NCI-H1436 treated with DMSO at 0.1 percent for 48 hours (cell line): ENCODE measurements at regions not wholly inside any gene's neighbourhood (a gene's known extent, or its start where the extent isn't known, plus 50 kb on each side); places are given as distances from the start of the nearest gene placed in this dataset.

Experiments used
- DNase-seq: peaks from one replicate; lab custom pipeline; 2025; lab: John Stamatoyannopoulos, UW

DNA sequence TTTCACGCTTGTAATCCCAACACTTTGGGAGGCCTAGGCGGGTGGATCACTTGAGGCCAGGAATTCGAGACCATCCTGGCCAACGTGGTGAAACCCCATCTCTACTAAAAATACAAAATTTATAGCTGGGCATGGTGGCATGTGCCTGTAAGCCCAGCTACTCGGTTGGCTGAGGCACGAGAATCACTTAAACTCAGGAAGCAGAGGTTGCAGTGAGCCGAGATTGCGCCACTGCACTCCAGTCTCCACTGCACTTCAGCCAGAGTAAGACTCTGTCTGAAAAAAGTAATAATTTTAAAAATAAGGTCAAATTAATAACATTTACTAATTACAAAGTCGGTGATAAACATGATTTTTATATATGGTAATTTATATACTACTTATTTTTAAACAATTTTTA lies 155.9 kb downstream of the AXIN2 start:
- DNase-seq: no peak

DNA sequence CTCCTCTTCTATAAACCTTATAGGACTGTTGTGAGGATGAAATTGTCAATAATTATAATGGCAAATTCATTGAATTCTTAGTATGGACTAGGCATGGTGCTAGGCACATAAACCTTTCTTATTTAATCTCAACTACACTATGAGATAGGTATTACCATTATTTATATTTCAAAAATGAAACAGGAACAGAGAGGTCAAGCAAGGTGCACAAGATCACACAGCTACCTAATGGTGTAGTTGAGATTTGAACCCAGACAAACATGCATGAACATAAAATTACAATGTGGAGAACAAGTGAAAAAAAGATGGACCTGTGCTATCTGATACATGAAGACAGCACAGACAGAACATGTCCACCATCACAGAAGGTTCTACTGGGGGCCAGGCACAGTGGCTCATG lies 156.7 kb downstream of the AXIN2 start:
- no peak for DNase-seq

DNA sequence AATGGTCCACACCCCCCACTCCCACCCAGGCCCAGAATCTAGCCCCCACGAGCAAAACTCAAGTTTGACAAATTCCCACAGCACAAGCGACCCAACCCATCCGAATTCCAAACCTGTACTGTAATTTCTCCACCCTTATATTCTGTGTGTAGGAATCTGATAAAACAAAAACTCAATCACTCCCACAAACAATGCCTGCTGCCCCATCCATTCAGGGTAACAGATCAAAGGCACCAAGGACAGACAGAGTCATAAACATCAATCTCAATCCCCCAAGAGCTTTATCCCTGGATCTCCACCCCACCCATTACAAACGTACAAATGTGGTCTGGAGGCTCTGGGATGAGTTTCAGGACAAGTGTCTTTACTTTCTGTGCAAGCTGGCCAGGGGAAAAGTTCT lies 157.8 kb downstream of the AXIN2 start:
- no peak for DNase-seq

DNA sequence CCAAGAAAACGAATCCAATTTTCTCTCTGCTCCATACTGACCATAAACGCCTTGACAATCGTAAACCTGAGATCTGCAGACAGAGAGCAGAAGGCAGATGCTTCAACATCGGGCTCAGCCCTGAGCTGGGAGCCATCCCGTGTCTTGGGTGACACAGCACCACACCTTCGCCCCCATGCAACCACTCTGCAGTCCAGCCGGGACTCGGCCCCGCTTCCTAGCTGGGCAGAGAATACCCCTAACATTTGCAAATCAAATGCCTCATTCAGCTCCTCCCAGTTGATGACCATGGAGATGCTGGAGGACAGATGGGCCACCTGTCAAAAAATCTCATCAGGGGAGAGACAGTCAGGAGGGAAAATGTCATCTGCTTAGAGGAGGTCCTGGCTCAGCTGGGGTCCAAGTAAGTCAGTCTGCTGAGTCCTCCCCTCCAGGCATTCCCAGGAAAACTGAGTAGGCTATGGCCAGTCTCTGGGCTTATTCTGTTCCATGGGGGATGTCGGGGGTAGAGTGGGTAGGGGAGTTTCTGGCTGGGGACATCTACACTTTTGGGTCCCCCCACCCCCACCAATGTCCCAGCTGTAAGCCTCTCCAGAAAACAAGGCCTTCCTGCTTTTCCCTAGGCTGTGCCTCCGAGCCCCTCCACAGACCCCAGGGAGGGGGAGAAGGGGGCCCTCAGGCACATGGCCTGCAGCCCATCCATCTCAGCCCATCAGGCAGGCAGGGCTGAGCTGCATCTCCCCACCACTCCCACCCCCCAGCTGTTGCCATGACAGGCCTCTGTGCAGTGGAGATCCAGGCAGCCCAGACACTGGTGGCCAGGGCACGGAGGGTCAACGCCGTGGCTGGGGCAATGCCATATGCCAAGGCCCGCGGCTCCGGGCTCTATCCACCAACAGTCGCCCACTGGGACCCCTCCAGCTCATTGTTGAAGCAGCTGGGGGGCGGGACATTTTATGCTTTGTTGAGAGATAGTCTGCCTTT lies 158.6 kb downstream of the AXIN2 start:
- DNase-seq: no peak

DNA sequence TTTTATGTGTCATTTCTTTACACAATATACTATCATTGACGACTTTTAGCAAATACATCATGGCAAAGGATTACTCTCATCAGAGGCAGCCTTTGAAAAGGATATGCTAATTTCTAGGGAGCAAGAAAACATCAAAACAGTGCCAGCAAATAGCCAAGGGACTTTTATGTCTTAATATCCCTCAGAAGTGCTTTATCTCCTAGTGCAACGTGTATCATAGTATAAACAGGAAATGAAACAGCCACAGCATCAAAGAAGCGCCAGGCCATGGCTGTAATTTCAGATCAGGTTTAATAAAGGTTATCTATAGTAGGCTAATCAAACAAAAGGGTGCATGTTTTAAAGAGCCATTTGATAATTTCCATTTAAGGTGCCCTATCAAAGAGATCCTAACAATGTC lies 159.9 kb downstream of the AXIN2 start:
- DNase-seq: no peak

DNA sequence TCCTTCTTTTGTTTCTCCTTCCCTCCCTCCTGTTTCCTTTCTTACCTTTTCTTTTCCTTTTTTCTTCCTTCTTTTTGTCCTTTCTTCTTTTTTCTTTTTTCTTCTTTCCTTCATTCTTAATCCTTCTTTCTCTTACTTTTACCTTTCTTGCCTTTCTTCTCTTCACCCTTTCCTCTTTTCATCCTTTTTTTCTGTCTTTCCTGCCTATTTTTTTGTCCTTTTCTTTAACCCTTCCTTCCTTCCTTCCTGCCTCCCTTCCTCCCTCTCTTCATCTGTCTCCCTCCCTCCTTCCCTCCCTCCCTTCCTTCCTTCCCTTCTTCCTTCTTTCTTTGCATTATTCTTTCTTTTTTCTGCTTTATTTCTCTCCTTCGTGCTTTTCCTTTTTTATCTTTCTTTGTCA lies 160.7 kb downstream of the AXIN2 start:
- DNase-seq: no peak

DNA sequence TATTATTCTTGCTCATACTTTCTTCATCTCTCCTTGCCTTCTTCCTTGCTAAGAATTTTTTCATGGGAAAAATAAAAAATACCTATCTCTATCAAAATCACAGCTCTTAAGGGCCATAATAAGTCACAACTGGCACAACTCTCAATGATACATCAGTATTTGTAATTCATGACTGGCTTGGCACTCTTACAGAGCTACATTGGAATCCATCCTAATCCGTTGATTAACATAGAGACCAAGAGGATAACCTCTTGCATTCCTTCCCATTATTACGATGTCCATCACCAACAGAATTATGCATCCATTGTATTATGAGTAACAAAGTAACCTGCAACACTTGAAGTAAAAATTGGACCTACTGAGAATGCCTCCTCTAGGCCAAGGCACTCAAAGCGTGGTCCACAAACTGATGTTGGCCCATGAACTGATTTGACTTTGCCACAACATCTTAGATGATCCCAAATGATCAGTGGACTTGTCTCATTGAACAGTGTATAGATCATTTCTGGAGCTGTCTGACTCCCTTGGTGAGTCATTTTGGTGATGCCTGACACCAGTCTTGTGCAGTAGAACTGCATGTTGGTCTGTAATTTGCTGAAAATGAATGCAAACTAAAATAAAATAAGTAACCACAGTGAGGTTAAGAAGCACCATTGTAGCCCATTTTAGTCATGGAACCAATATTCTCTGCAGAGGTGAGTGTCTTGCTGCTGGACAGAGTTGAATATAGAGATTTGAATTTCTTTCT lies 163.2 kb downstream of the AXIN2 start:
- DNase-seq: no peak

DNA sequence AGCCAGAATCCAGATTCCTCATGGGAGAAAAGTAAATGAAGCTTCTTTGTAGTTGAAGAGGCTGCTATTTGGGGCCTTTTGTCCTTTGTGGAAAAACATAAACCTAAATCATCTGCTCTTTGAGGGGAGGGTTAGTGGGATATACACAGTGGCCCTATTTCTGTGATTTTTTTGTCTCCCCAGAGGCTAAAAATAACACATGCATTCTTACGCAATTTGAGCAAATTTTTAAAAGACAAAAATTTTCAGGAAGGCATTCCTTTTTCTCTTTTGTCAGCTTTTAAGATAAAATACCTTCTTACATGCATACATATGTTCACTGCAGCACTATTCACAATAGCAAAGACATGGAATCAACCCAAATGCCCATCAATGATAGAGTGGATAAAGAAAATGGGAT lies 165.5 kb downstream of the AXIN2 start:
- no peak for DNase-seq

DNA sequence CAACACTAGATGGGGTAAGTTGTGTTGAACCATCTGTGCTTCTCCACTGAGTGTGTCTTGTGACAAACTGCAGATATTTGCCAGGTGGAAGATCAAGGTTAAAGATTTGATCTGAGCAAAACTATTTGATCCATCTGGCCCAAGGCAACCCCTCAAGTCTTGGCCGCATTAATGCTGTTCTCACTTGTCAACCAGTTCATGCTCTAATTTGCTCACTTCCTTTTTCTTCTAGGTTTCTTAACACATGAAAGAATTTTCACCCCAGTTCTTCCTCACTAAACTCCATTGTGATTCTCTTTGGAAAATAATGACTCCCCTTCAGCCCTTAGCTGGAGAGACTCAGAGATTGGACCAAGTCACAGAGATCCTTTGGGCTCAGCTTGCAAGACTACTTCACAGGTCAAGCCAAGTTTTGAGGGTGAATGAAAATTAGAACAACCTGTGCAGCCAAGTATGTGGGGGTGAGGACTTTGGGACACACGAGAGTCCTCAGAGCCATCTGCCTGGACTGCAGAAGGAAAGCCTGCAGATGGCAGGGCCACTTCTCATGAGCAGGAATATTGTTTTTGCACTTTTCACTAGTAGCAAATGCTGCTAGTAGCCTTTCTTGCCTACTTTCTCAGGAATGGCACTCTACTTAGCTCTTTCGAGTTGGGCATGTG lies 166.5 kb downstream of the AXIN2 start:
- DNase-seq: no peak

DNA sequence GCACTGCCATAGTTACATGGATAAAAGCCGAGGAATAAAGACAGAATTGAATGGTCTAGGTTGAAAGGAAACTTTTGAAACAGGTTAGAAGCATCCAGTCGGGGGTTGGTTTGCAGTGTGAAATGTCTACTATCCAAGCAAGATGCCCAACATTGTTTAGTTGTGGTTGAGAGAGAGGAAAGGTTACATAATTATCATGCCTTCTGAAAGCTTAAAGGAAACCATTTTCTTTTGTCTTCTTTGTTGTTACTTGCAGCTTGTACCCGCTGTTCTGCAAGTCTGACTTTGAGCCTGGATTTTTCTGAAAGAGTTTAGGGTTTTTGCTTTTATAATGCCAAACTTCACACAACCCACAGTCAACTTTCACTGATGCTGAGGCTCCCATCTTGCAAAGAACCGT lies 167.9 kb downstream of the AXIN2 start:
- DNase-seq: no peak

DNA sequence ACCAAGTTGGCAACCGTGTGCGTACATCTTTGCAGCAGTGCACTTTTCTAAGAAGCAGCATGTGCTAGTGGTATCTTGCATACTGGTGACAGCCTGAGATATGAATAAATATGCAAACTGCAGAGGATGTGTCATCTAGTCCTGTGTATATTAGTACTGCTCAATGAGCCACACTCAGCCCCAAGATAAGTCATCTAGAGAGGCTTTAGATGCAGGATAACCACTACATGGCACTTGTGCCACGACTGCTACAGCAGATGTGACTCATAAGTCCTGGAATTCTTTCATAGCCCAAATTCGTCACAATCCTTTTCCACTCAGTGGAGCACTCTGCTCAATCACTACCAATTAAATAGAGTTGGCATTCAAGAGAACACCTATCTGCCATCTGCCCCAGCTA lies 171.5 kb downstream of the AXIN2 start:
- no peak for DNase-seq

DNA sequence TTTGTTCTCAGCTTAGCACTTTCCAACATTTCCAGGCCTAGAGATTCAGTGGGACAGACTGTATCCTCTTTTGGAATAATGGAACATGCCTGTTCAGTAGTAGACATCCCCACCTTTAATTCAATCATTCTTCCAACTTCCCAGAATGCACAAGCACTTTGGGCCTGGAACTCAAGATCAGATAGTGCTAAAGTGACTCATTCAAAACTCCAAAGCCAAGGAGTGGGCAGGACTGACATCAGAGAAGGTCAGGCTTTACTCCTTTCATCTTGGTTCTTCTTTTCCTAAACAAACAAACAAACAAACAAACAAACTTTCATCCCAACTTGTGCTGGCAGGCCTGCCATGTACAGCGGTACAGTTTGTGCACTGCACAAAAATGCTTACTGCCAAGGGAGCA lies 172.0 kb downstream of the AXIN2 start:
- no peak for DNase-seq

DNA sequence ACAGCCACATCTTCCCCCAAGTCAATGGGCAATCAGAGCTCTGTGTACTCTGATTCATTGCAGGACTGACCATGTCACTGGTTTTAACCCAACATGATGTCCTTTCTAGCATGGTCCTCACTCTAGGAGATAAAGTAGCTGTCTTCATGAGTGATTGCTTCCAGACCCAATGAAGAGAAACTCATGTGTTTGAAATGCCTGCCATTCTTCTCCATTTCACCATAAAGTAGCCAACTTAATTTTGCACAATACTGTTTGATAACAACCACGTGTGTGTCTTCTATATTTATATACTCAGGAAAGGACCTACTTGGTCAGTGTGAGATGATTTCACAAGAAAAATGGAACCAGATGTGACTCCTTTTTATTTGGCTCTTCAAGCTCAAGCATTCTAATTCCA lies 172.5 kb downstream of the AXIN2 start:
- no peak for DNase-seq

DNA sequence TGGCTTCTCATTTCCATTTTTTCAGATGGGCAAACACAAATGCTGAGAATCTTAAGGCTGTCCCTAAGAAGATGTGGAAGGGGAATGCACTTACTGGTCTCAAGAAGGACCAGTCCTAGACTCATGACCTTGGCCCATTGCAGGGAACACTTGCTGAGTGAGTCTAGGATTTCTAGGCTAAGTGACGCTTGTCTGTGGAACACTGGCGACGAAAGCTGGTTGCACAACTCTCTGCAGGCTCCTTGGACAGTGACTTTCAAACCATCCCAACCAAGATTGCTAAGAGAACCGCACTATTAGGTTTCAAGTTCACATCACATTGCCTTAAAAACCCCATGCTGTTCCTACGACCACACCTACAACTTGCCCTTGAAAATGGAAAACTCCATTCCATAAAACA lies 174.1 kb downstream of the AXIN2 start:
- DNase-seq: no peak

DNA sequence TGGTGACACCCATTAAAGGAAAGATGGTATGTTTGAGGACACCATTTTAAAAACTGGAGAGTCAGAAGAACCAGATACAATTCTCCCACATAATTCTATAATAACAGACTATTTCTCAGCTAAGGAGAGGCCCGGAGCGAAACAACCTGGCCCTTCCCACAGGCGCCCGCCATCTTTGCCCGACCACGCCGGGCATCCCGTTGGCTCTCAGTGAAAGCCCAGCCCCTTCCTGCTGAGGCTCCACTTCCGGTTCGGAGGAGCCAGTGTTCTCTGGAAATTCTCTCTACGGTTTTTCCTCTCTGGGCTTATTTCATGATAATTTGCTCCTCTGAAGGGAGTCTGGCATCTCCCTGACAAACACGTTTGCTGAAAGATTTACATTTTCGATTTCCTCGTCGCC lies 175.7 kb downstream of the AXIN2 start:
- no peak for DNase-seq

DNA sequence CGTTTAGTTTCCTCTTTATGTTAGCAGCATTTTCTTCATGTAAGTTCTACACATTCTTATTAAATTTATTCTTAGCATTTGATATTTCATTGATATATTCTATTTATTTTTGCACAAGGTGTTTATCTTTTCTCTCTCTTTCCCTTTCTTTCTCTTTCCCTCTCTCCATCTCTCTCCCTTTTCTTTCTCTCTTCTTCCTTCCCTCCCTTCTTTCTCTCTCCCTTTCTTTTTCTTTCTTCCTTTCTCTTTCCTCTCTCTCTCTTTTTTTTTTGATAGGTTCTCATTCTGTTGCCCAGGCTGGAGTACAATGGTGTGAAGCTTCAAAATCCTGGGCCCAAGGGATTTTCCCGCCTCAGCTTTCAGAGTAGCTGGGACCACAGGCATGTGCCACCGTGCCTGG lies 176.4 kb downstream of the AXIN2 start:
- DNase-seq: no peak

DNA sequence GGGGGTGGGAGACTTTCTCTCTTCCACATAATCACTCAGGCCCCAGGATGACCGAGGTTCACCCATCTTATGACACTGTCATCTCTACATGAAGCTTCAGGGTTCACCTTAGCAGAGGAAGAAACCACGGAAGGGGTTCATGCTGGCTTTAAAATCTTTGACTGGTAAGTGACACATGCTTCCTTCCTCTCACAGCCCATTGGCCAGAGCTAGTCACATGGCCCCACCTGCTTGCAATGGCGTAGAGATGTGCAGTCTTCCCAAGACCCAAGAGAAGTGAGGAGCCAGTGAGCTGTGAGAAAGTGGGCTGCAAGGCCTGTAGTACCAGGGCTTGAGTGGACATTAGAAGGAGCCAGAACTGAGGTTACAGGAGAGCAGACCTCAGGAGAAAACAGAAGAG lies 180.3 kb downstream of the AXIN2 start:
- DNase-seq: no peak

DNA sequence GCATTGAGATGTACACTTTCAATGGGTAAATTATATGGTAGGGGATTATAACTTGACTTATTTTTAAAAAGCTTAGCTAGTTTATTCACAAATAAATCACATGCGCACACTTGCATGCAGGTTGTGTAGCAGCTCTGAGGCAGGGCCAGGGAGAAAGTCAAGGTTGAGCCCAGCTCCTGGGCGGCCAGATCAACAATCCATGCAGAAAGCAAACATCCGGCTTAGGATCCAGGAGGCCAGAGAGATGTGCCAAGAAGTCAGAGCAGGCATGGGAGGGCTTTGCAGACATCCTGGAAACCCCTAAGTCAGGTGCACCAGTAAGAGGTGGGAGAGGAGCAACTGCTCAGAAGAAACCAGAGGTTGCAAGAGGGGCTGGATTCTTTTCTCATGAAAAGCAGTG lies 186.5 kb downstream of the AXIN2 start:
- DNase-seq: no peak

DNA sequence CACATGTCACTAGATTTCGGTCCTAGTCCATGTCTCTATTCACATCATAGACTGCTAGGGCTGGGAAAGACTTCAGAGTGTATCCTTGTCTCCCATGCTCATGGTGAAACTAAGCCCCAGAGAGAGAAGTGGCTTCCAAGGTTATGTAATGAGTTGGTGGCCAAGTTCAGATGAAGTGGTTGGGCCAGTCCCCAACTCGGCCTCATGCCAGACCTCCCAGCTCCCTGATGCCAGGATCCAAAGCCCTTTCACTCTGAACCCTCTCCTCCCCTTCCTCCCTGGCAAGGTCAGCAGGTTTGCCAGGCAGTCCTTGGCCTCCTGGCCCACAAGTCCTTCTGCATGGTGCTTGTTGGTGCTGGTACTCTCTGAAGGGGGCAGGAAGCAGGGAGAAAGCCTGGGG lies 189.7 kb downstream of the AXIN2 start:
- DNase-seq: no peak

DNA sequence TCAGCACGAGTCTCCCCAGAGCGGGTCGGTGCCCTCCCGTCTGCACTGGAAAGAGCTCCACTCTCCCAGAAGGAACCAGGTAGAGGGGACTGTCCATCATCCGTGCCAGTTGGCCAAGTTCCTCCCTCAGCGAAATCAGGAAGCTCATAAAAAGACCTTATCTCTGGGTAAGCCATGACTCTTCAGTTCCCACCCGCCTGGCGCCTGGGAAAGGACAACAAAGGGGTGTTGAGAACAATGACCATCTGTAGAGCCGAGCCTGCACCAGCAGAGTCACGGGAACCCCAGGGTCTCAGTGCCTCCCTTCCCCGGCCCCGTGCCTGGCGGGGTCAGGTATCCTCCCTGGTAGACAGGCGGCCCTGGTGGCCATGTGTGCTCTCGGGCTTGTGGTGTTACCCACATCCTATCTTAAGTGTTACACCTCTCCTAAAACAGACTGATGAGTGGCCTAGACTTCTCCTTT lies 190.7 kb downstream of the AXIN2 start:
- DNase-seq: no peak

DNA sequence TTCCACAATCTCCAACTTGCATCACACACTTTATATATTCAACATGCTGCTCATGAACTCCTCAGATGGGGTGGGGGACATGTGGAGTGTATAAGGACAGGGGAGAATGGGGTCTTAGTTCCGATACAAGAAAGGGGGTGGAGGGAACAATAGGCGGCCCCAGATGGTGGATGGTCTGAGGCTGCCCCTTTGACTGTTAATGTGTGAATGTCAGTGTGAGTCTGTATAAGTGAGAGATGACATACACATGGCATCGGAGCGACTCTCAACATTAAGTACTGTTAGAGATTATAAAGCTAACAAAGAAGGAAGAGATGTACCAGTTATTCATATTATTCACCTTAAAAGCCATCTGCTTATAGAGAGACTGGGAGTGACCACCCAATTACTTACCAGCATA lies 193.1 kb downstream of the AXIN2 start:
- DNase-seq: no peak

DNA sequence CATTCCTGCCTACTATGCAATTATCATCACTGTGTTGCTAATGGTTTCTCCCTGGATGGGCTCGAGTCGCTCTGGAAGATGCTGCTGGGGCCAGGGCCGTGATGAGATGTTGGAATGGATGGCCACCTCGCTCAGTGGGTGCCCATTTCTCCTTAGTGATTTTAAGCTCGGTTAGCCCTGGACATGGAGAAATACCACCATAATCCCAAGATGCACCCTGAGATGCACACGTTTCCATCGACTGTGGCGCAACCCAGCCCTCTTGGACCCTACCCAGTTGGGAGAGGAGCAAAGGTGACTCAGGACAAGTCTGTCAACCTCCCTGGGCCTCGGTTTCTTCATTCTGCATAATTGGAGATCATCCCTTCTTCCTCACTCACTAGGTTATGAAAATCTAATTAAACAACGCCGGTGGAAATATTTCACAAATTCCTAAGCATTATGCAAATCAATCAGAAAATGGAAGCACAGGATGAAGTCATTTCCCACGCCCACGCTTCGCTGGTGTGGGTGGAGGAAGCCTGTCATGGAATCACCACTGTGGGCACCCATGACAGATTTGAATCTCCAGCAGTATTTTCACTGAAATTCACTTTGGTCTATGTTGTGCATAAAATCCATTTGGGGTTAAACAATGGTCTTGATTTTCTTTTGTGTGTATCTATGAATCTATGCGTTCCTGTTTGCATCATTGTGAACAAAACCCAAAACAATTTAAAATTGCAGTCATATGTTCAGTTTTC lies 195.2 kb downstream of the AXIN2 start:
- no peak for DNase-seq
